Activated naive CD4-positive, alpha-beta T cell (primary cell): ENCODE measurements at regions not wholly inside any gene's neighbourhood (a gene's known extent, or its start where the extent isn't known, plus 50 kb on each side); places are given as distances from the start of the nearest gene placed in this dataset.
"Not testable (repeated sequence)": the region's sequence is repeated elsewhere in the genome, so short reads cannot be mapped to it uniquely, and the experiment has no call there.

Experiments used
- DNase-seq, 4 experiments: peaks; one replicate each; lab custom pipeline; 2025; lab: John Stamatoyannopoulos, UW

GRCh38 chr13:22839603-22840530 lies 340.9 kb upstream of the SGCG start:
- DNase-seq = no peak

DNA sequence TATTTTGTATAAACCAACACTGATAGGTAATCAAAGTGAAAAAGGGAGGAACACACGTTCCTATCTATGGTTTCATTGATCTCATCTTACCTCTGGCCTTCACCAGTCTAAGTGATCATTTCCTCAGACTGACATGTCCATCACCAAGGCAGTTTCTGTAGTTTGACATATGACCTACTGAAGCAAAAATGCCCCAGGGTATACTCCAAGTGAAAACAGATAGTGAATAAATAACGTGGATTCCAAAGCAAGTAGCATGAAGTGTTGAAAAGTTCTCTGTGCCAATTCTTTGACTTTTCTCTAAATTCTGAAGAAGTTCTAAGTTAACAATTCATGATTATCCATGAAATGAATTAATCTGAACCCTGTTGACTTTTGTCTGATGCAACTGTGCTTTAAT lies 334.2 kb upstream of the SGCG start:
- no peak for DNase-seq

GRCh38 chr13:22848539-22849052 lies 332.2 kb upstream of the SGCG start:
- no peak for DNase-seq

DNA sequence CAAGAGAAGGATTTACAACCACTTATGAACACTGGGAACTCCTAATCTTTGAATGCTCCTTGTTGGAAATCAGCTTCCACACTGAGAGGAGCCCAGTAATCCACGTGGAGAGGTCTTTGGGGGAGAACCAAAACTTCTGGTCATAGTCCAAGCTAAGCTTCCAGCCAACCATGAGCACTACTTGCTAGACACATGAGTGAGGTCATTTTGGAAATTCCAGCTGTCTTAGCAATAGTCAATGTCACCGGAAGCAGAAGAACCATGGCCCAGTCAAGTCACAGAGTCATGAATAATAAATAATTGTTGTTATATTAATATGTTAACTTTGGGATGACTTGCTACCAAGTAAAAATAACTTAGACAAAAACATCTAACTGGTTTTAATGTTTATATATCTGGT lies 324.9 kb upstream of the SGCG start:
- DNase-seq = no peak

GRCh38 chr13:22858980-22859379 lies 321.8 kb upstream of the SGCG start:
- not testable (repeated sequence) for DNase-seq

DNA sequence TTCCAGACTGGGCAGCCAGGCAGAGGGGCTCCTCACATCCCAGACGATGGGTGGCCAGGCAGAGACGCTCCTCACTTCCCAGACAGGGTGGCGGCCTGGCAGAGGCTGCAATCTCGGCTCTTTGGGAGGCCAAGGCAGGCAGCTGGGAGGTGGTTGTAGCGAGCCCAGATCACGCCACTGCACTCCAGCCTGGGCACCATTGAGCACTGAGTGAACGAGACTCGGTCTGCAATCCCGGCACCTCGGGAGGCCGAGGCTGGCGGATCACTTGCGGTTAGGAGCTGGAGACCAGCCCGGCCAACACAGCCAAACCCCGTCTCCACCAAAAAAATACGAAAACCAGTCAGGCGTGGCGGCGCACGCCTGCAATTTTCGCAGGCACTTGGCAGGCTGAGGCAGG lies 321.4 kb upstream of the SGCG start:
- not testable (repeated sequence) for DNase-seq

- no peak for DNase-seq
Measured at GRCh38 chr13:22861958-22862466, 318.8 kb upstream of the SGCG start.

DNA sequence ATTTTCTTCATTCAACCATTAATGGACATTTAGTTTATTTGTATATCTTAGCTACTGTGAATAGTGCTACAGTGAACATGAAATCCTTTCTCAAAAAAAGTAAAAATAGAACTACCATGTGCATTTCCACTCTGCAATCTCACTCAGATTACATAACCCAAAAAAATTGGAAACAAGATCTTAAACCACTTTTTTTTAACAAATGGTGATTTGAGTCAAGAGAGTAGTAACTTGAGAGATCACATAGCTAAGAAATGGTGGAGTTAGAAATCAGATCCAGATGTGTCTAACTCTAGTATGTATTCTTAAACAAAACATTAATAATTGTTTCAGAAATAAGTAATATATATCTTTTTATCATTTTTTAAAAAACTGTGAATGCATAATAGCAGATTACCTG lies 318.3 kb upstream of the SGCG start:
- DNase-seq = no peak

GRCh38 chr13:22866221-22866620 lies 314.6 kb upstream of the SGCG start:
- no peak for DNase-seq

- no peak for DNase-seq
Measured at GRCh38 chr13:22871231-22871630, 309.5 kb upstream of the SGCG start.

DNA sequence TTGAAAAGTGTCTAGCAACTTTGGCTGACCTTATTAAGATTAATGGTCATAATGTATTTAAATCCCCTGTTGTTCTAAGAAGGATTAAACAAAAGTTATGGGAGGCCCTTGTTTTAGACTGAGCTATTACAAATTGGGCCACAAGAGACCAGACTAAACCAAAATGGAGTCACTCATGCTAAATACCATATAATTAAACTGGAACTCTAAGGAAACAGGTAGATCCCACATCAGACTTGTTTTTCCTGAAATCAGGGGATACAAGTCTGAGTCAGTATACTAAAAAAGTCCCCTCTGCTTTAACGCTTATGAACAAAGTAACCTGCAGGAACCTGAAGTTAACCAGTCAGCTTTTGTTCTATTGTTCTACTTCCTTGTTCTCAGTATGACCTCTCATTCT lies 305.9 kb upstream of the SGCG start:
- DNase-seq = no peak

DNA sequence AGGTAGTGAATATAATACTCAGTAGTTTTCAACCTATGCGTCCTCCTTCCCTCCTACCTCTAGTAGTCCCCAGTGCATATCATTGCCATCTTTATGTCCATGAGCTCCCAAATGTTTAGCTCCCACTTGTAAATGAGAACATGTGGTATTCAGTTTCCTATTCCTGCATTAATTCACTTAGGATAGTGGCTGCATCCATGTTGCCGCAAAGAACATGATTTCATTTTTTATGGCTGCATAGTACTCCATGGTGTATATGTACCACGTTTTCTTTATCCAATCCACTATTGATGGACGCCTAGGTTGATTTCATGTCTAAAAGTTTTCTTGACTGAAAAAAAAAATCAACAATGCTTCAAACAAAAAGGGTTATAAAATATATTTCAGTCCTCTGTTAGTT lies 303.4 kb upstream of the SGCG start:
- no peak for DNase-seq

DNA sequence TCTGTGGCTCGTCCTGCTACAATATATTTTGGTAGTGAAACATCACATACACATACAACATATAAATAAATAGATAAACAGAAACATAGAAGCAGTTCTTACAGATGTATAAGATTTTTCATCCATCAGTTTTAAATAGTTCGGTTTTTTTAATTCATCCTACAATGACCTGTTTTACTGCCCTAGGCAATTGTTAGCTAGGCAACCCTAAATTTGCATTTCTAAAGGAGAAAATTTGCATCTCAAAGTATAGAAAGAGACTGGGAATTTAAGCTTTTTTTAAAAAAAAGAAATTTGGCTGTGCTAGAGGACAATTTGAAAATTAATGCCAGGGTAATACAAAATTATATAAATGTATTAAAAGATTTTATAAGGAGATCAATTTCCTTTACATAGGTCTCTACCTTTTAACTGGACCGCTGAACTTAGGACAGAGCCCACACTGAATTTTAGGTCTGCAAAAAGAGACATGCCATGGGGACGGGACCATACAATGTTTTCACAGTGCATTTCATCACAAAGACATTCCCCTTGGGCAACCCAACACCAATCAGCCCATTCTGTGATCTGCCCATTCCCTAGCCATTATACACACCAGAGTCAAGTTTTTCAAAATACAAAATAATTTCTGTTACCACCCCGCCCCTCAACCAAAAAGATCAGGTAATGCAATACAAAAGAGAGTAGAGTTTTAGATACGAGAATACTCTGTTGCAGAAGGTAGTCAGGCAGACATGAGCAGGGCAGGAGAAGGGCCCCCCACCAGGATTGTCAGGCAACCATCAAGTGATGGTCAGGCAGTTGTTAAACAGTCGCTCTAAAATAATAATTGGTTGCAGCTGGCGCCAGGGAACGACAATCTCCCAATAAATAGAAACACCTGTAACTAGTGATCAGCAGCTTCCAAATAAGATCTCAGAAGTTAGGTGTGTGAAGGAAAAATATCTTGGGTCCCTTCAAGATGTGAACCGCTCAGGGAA lies 299.7 kb upstream of the SGCG start:
- DNase-seq = no peak

GRCh38 chr13:22881721-22882608 lies 298.8 kb upstream of the SGCG start:
- DNase-seq = not testable (repeated sequence)

GRCh38 chr13:22883262-22883840 lies 297.4 kb upstream of the SGCG start:
- DNase-seq = no peak

GRCh38 chr13:22883956-22884355 lies 296.8 kb upstream of the SGCG start:
- DNase-seq = no peak

- DNase-seq = not testable (repeated sequence)
Measured at GRCh38 chr13:22886061-22886460, 294.7 kb upstream of the SGCG start.

DNA sequence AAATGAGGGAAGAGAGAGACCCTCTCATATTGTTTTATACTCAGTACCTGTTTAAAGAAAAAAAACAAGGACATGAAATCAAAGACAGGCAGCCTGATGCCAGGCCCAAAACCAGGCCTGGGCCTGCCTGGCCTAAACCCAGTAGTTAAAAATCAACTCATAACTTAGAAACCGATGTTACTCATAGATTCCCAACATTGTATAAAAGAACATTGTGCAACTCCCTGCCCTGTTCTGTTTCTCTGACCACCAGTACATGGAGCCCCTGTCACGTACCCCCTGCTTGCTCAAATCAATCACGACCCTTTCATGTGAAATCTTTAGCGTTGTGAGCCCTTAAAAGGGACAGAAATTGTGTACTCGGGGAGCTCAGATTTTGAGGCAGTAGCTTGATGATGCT lies 291.4 kb upstream of the SGCG start:
- DNase-seq = not testable (repeated sequence)

GRCh38 chr13:22893204-22893603 lies 287.6 kb upstream of the SGCG start:
- no peak for DNase-seq

- DNase-seq = no peak
Measured at GRCh38 chr13:22893777-22894176, 287.0 kb upstream of the SGCG start.
